A673 (cell line): ENCODE measurements at regions not wholly inside any gene's neighbourhood (a gene's known extent, or its start where the extent isn't known, plus 50 kb on each side); places are given as distances from the start of the nearest gene placed in this dataset.

Source experiments
- CTCF ChIP-seq: fragments of 300-800, 200-600 bp; sonication (generic); conservative IDR thresholded peaks from 2 replicates; pipeline ENCODE4 v1.5.1; 2017; ENCODE audit warnings: low read depth, mild to moderate bottlenecking, antibody characterized with exemption, low read length, moderate library complexity, mixed read lengths
- EZH2 ChIP-seq: fragments of 200-600 bp; sonication (generic); IDR thresholded peaks from 2 replicates; pipeline ENCODE4 v1.6.1; 2017; ENCODE audit warnings: borderline replicate concordance, low read depth, mild to moderate bottlenecking, mixed read lengths, antibody characterized with exemption, low read length; ENCODE audit not compliant: poor library complexity, severe bottlenecking

GRCh38 chr4:167717495-167717894, 374.8 kb upstream of the ANXA10 start:
- TF ChIP-seq CTCF (no peak), EZH2 (no peak)
